GM18951 (cell line): ENCODE measurements at regions not wholly inside any gene's neighbourhood (a gene's known extent, or its start where the extent isn't known, plus 50 kb on each side); places are given as distances from the start of the nearest gene placed in this dataset.
"Not testable (repeated sequence)": the region's sequence is repeated elsewhere in the genome, so short reads cannot be mapped to it uniquely, and the experiment has no call there.

ENCODE experiments used
- POLR2A ChIP-seq: IDR thresholded peaks from 4 replicates; pipeline ENCODE4 v1.6.1; 2011; ENCODE audit warnings: mild to moderate bottlenecking; ENCODE audit not compliant: insufficient read length, insufficient read depth; ENCODE audit errors: extremely low read depth
- in situ Hi-C: fragments of 300-500 bp; cut with MboI; formaldehyde crosslinking; loops from one replicate; pipeline ENCODE4 v1.12.0; 2022; ENCODE audit warnings: low sequenced_read_pairs, mixed read lengths, inconsistent platforms; ENCODE audit not compliant: unreplicated experiment

DNA sequence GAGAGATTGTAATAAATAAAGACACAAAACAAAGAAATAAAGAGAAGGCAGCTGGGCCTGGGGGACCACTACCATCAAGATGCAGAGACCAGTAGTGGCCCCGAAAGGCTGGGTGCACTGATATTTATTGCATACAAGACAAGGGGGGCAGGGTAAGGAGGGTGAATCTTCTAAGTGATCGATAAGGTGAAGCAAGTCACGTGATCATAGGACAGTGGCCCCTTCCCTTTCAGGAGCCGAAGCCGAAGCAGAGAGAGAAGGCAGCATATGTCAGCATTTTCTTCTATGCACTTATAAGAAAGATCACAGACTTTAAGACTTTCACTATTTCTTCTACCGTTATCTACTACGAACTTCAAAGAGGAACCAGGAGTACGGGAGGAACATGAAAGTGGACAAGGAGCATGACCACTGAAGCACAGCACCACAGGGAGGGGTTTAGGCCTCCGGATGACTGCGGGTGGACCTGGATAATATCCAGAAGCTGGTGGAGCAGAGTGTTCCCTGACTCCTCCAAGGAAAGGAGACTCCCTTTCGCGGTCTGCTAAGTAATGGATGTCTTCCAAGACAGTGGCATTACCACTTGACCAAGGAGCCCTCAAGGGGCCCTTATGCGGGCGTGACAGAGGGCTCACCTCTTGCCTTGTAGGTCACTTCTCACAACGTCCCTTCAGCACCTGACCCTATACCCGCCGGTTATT is 126.4 kb downstream of the RBM46 start:
- in situ Hi-C loops, result not testable (repeated sequence)

DNA sequence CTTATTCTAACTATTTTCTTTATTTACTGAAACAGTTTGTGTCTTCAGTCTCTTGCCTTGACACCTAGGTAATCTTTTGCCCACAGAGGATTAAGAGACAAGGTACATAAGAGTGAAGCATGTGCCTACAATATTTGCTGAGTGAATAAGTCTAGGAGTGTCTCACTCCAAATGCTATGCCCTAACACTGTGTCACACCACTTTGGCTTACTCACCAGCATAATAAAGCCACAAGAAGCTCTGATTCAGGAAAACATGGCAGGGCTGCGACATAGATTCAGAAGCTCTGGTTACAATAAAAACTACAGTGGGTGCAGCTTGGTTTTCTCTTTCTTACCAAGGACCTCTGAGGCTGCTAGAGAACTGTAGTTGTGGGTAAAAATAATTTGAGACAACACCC is 127.1 kb downstream of the RBM46 start:
- in situ Hi-C loops, result no loop called here
- TF ChIP-seq POLR2A, result no peak

DNA sequence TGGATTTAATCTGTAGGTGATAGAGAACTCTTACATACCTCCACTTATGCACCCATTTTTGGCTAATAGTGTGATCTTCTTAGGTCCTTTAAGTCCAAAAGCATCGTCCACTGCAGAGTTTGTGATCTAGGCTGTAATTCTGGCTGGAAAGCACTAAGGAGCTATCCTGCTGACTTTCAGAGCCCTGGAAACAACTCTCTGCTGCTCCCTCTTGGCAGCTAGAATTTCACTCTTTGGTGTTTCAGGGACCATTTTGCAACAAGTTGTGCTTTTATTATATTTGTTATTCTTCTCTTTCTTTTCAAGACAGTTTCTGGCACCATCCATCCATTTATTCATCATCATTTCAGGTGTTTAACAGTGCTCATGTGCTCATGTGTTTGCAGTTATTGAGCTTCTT is 130.0 kb downstream of the RBM46 start:
- in situ Hi-C loops, result no loop called here
- no peak for TF ChIP-seq POLR2A

DNA sequence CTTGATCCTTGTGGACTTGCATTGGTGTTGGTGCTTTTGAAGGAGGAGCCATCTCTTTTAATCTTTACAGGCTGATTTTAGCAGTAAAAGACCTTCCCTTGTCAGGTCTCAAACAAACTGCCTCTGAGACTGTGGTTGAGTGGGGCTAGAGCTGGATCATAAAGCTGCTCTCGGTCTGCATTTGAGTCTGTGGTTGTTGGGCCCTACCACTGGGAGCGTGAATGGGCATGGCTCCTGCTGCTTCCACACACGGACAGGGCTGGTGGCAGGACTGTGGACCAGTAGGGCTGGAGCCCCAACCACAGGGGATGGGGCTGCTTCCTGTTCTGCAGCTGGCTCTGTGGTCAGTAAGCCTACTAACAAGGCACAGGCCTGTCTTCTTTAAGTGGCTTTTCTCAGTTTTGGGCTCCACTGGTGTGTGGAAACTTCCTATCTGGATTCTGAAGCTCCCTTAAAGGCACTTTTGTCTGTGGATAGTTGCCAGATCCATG is 130.6 kb downstream of the RBM46 start:
- in situ Hi-C loops, result no loop called here
- TF ChIP-seq POLR2A, result no peak

DNA sequence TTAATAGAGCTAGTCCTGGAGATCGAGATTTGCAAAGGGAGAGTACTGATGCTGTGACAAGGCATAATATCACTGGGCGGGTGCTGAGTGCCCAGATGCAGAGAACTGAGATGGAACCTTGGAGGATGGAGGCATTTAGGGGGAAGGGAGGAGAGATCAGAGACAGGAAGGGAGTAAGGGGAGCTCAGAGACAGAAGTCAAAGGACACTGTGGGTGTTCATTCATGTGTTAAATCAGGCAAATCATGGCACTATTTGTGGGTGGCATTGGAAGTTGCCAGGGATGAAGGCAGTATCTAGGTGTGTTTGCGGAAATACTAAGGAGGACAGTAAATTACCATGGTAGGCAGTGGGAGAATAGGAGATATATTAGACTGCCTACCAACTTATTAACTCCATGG is 135.0 kb downstream of the RBM46 start:
- TF ChIP-seq POLR2A, result no peak
- in situ Hi-C loops, result no loop called here

DNA sequence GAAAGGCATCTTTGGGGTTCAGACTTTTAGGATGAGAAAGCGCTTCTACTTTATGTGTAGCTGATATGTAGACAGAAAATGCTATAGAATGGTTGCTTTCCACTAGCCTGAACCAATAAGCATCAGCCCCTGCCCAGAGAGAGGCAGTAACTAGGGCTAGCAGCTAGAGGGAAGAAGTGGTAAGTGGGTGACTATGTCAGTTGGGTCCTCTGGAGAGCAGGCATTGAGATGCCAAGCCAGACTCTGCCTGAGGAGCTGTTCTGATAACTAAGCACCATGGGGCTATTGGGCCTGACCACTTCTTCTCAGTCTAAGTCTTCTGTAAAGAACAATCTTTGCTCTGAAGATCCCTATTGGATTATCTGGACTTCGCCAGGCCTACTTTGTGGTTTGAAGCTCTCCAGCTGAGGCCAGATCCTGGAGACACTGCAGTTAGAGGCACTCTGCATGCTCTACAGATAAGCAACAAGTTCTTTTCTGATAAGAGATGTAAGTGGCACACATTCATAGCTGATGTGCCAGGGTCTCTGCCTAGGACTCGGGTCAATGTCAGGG is 146.1 kb downstream of the RBM46 start:
- in situ Hi-C loops, result no loop called here
- TF ChIP-seq POLR2A, result no peak

DNA sequence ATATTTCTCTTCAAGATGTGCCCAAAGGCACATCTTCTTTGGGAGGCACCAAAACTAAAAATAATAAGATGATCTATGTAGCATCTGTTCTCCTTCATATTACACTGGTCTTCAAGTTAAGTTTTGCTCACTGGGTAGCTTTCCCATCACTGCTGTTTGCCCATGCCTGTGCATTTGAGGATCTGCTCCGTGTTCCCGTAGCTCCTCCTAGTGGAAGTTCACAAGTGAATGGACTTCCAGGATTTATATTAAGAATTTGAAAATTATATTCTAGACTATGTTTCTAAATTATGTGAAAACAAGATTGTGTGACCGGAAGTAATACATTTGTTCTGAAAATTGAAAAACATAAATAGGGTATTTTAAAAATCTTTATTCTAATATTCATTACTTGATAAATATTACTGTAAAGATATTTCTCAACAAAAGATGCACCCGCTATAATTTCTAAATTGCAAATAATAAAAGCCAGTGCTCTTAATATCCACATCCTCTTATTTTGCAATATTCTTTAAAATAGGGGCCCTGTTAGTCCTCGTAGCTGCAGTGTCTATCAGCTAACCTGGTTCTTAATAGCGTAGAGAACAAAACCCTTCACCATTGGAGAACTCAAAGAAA is 147.7 kb downstream of the RBM46 start:
- in situ Hi-C loops, result no loop called here
- no peak for TF ChIP-seq POLR2A

DNA sequence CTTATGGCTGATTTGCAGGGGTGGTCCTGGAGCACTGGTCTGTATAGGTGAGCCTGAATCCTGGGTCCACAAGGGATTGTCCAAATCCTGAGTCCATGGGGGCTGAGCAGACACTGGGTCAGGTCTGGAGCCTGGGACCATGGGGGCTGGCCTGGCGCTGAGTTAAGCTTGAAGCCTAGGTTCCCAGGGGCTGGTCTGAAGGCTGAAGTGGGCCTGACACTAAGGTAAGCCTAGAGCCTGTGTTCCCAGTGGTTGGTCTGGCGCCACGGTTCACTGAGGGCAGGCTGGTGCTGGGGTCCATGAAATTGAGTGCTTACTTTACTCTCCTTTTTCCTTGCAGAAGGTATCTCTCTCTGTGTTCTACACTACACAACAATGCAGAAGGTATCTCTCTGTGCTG is 155.8 kb downstream of the RBM46 start:
- no peak for TF ChIP-seq POLR2A
- in situ Hi-C loops, result no loop called here

DNA sequence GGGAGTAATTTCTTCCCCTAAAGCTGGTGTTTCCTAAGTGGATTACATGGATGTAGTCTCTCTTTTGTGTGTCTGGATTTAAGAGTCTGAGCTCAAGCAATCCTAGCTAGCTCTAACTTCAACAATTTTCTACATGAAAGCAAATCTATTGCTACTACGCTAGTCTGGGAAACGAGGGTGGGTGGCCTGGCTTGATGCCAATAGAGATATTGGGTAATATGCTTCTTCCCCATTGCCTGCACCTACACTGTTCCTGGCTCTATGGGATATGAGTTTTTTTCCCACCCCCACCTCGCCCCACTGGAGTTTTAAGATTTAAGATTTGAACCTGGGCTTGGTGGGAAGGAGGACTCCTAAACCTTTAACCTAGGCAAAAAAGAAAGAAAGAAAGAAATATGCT is 158.8 kb downstream of the RBM46 start:
- in situ Hi-C loops, result no loop called here
- TF ChIP-seq POLR2A, result no peak

DNA sequence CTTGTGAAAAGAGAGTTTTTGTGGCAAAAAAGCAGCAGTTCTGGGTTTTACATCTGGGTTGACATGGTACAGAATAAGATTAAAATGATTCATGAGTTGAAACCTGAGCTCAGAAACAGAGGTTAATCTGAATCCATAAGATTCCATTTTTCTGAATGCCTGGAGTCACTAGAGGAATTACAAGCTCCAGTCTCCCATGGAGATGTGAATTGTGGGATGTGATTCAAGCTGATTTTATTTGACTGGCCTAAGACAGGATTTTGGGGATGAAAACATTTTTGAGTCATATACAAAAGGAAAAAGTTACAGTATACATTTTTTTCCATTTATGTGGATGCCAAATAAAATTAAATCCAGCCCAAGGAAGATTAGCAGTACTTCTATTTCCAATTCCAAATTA is 161.1 kb downstream of the RBM46 start:
- no peak for TF ChIP-seq POLR2A
- in situ Hi-C loops, result no loop called here

DNA sequence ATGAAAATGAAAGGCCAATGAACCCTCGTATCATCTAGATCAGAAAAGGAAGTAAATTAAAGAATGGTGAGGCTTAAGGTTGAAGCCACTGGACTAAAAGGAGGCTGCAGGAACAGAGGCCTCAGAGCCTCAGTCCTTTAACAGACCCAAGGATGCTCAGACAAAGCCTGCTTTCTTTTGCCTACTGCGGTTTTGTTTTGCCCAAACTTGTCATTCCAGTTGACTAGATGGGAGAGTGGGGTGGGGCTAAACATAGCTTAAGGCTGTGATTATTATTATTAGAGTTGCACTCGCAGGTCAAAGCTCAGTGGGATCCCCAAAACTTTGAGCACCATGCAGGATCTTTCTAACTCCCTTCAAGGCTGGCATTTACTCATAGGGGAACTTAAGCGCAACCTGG is 163.9 kb downstream of the RBM46 start:
- in situ Hi-C loops, result no loop called here
- TF ChIP-seq POLR2A, result no peak

DNA sequence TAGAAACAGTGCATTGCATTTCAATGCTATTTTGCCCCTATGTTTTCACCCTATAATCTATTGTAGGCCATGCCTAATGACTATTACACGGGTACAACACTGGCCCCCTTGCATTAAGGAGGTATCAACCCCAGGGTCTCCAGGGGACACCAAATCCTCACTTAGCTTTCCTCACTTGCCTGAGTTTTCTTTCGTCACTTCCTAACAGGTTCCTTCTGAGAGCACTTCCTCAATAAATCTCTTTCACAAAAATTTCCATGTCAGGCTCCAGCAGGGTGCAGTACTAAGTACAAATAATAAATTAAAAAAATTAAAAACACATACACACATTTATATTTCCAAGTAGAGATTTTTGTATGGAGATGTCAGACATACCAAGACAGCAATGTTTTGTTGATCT is 165.0 kb downstream of the RBM46 start:
- in situ Hi-C loops, result no loop called here

DNA sequence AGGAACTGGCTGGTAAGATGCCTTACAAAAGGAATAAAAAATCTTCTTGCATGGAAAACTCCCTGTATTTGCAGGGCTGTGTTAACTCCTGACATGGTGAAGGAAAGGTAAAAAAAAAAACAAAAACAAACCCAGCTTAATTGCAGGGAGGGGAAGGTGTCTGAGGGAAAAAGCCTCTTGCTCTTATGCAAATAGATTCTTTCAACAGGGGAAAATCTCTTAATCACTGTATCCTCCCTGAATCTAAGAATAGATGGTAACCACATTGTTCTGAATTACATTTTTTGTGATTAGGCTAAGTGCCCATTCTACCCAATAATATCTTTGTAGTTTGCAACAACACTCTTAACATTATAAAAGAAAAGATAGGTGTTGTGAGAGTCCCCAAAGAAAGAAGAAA is 172.6 kb downstream of the RBM46 start:
- no peak for TF ChIP-seq POLR2A
- in situ Hi-C loops, result no loop called here

More for the DNA sequence above, 165.0 kb downstream of the RBM46 start:
- TF ChIP-seq POLR2A, result no peak

DNA sequence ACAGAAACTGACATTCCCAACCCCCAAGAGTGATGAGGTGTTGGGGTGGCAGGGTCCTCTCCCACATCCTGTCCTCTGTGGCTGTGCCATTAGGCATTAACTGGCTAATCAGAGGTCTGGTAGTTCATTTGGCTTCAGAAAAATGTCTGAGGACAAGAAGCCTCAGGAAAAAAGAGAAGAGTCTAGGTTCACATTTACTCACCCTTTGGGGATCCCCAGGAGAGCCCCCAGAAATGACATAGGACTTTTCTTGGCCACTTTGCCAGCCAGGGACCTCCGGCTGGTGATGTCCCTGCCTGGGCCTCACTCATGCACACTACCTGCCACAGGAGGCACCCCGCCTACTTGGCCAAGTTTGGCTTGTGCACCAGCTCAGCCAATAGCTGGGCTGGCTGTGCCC is 173.0 kb downstream of the RBM46 start:
- no peak for TF ChIP-seq POLR2A
- in situ Hi-C loops, result no loop called here
